Hypothalamus (tissue), 51 donors: ENCODE measurements at regions not wholly inside any gene's neighbourhood (a gene's known extent, or its start where the extent isn't known, plus 50 kb on each side); places are given as distances from the start of the nearest gene placed in this dataset.

Experiments used
- DNase-seq, 51 donors: peaks; one replicate each; lab custom pipeline; 2025; lab: John Stamatoyannopoulos, UW

- DNase-seq, result no peak
Observed at GRCh38 chr2:168371273-168372019, 84.6 kb upstream of the CERS6 start.

DNA sequence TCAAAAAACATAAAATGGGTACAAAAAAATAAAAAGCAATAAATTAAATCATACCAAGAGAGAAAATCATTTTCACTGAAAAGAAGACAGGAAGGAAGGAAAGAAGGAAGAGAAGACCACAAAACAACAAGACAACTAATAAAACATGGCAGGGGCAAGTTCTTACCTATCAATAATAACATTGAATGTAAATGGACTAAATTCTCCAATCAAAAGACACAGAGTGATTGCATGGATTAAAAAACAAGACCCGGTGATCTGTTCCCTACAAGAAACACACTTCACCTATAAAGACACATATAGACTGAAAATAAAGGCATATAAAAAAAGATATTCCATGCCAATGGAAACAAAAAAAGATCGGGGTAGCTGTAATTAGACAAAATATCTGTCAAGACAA is 82.6 kb upstream of the CERS6 start:
- no peak for DNase-seq

DNA sequence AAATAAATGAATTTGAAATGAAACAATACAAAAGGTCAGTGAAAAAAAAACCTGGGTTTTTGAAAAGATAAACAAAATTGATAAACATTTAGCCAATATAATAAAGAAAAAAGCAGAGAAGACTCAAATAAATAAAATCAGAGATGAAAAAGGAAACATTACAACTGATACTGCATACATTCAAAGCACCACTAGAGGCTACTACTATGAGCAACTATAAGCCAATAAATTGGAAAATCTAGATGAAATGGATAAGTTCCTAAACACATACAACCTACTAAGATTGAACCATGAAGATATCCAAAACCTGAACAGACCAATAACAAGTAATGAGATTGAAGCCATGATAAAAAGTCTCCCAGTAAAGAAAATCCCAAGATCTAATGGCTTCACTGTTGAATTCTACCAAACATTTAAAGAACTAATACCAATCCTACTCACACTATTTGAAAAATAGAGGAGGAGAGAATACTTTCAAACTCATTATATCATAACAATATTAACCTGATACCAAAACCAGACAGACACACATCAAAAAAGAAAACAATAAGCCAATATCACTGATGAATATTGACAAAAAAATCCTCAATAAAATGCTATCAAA is 80.8 kb upstream of the CERS6 start:
- DNase-seq, result no peak

DNA sequence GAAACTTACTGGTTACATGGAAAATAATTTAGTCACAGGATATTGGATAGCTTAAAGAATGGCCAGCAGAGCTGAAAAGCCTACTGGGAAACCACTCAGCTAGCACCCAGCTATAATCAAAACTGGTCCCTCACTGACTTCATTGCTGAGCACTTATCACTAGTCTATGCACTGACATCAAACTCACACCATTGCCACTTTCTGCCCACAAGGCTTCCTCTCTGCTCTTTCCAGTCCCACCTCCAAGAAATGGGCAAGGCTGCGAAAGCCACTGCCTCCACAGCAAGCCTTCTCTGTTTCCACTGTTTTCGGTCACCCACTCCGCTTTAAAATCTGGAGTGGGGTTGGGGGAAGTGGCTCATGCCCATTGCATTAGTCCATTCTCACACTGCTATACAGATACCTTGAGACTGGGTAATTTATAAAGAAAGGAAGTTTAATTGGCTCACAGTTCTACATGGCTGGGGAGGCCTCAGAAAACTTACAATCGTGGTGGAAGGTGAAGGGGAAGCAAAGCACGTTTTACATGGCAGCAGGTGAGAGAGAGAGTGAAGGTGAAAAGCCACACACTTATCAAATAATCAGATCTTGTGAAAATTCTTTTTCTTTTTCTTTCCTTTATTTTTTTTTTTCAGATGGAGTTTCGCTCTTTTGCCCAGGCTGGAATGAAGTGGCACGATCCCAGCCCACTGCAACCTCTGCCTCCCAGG is 77.0 kb upstream of the CERS6 start:
- no peak for DNase-seq

- DNase-seq, result no peak
Observed at GRCh38 chr2:168380500-168380899, 75.6 kb upstream of the CERS6 start.

DNA sequence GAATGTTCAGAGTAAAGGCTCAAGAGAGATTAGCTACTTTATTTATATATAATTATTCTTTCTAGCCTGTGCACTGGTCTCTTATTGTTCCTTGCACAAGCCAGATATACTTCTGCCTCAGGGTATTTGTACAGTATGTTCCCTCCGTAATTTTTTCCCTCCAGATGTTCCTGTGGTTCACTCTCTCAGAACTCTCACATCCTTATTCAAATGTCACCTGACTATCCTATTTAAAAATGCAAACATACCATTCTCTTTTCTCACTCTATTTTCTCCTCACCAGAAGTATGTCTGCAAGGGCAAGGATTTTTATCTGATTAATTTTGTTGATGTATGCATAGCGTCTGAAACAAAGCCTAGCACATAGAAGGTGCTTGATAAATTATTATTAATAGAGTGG is 64.0 kb upstream of the CERS6 start:
- no peak for DNase-seq

- no peak for DNase-seq
Observed at GRCh38 chr2:168392797-168393196, 63.3 kb upstream of the CERS6 start.

DNA sequence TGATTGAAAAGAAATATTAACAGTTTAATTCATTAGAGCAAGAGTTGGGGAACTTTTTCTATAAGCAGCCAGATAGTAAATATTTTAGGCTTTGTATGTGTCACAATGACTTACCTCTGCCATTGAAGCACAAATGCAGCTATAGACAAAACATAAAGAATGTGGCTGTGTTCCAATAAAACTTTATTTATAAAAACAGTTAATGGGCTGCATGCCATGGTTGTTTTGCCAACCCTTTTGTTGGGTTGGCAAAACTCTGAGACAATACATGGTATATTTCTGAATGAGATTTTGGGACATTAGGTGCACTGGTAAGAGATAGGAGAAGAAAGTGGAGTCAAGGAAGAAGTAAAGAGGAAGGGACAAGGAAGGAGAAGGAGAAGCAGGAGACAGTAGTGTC is 61.8 kb upstream of the CERS6 start:
- no peak for DNase-seq

DNA sequence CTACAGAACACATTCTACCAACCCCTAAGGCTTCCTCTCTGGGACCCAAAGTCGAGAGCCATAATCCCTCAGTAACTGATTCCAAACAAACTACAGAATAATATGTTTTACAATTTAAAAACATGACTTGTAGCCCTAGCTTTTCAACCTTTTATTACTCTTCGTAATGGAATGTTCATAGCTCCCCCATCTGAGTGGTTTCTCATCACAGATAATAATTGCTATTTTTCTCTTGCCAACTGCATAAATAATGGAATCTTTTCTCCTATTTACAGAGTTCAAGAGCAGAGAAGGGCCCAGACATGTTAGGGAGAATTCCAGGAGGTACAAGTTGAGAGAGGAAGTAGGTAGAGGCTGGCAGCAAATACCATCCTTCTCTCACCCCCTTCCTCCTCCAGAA is 59.9 kb upstream of the CERS6 start:
- DNase-seq, result no peak

DNA sequence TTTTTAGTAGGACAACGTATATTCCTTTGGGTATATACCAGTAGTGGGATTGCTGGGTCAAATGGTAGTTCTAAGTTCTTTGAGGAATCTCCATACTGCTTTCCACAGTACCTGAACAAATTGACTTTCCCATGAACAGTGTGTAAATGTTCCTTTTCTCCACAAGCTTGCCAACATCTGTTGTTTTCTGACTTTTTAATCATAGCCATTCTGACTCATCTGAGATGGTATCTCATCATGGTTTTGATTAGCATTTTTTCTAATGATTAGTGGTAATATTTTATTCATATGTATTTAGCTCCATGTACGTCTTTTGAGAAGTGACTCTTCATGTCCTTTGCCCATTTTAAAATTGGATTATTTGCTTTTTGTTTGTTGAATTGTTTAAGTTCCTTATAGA is 58.4 kb upstream of the CERS6 start:
- no peak for DNase-seq

DNA sequence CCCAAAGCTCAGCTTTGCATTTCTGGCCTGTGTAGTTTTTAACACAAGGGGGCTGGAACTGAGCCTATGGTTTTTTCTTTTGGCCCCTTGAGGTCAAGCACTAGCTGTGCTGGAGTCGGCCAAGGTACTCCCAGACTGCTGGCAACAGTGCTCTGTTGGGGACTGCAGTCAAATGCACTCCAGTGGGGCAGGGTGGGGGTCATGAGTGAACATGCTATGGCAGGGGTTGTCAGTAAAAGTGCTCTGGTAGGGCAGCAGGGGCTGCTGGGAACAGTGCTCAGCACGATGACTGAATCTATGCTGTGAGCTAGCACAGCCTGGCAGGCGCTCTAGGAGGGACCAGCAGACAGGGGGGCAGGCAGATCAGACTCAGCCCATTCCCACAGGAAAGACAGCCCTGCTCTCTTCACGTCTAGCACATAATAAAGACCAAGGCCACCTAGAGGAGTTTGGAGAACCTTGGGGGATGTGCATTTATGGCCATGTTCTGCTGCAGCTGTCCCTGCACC is 55.0 kb upstream of the CERS6 start:
- DNase-seq, result no peak

DNA sequence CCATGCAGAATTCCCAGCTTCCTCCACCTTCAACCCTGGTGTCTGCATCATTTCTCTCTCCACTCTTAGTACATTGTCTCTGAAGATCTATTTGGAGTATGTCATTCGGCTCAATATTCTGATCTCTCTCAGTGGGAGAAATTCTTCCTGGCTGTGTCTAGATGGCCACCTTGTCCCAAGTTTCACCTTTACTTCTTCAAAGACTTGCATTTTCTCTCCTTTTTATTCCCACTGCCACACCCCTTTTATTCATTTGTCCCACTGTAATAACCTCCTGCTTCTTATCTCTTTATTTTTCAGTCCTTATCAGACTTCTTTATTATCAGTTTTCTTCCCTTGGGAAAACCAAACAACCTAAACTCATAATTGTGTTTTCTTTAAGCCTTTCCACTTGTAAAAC is 54.3 kb upstream of the CERS6 start:
- no peak for DNase-seq

DNA sequence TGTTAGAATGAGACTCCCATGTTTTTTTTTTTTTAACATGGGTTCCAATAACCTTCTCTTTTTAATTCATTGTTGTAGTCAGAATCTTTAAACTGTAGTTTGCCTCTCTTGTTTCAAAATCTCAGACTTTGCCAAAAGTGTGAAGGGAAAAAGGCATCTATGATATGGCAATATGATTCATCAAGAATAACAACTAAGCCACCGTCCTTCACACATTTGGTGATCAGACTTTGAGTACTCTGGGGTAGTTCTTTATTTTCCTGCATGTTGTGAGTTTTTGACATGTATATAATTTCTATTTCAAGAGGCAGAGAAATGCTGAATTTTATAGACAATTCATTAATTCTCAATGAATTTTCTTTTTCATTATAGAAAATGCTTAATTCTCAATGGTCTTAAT is 53.5 kb upstream of the CERS6 start:
- DNase-seq, result no peak

DNA sequence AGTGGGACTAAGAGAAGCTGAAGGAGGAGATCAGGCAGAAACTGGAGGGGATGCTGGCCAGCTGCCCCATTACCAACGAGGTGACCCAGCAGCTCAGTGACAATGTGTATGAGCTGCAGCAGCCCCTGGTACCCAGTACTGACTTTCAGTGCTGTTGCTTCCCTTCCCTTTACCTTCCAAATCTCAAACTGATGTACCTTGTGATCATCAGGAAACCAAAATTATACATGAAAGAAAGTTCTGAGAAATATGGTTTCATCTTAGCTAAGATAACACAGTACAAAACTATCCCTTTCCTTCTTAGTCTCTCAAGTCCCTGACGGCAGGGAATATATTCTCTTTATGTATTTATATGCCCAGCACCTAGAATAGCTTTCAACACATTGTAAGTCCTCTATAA is 52.3 kb upstream of the CERS6 start:
- no peak for DNase-seq

GRCh38 chr2:168404764-168405163 is 51.3 kb upstream of the CERS6 start:
- DNase-seq, result no peak
